GM18909 (cell line): ENCODE measurements at regions not wholly inside any gene's neighbourhood (a gene's known extent, or its start where the extent isn't known, plus 50 kb on each side); places are given as distances from the start of the nearest gene placed in this dataset.

Experiments
- ATAC-seq: cut with Tn5 transposase; IDR thresholded peaks from one replicate; pipeline ENCODE4 v1.9.1; 2021; ENCODE audit warnings: mild to moderate bottlenecking; ENCODE audit not compliant: unreplicated experiment, poor library complexity

- no peak for ATAC-seq
These were observed 104.7 kb upstream of the PAX6 start for GRCh38 chr11:31915867-31916266.

- ATAC-seq = peak; percentile 82
These were observed 102.9 kb upstream of the PAX6 start for GRCh38 chr11:31913985-31914384.

GRCh38 chr11:31912808-31913207 is 101.7 kb upstream of the PAX6 start:
- no peak for ATAC-seq

- no peak for ATAC-seq
These were observed 99.9 kb upstream of the PAX6 start for GRCh38 chr11:31910950-31911576.

- no peak for ATAC-seq
These were observed 92.3 kb upstream of the PAX6 start for GRCh38 chr11:31903225-31904074.

- ATAC-seq = no peak
These were observed 91.6 kb upstream of the PAX6 start for GRCh38 chr11:31902706-31903105.

GRCh38 chr11:31895926-31896325 is 84.8 kb upstream of the PAX6 start:
- no peak for ATAC-seq

GRCh38 chr11:31887180-31887579 is 76.1 kb upstream of the PAX6 start:
- no peak for ATAC-seq

- no peak for ATAC-seq
These were observed 73.0 kb upstream of the PAX6 start for GRCh38 chr11:31884080-31884479.

GRCh38 chr11:31883435-31883834 is 72.3 kb upstream of the PAX6 start:
- no peak for ATAC-seq

- ATAC-seq = no peak
These were observed 71.8 kb upstream of the PAX6 start for GRCh38 chr11:31882951-31883392.

- ATAC-seq = no peak
These were observed 70.7 kb upstream of the PAX6 start for GRCh38 chr11:31881825-31882224.

- ATAC-seq = no peak
These were observed 68.6 kb upstream of the PAX6 start for GRCh38 chr11:31879681-31880080.

GRCh38 chr11:31877863-31878262 is 66.7 kb upstream of the PAX6 start:
- ATAC-seq = no peak

- no peak for ATAC-seq
These were observed 66.0 kb upstream of the PAX6 start for GRCh38 chr11:31877083-31877482.

GRCh38 chr11:31875866-31876560 is 64.9 kb upstream of the PAX6 start:
- no peak for ATAC-seq

- ATAC-seq = no peak
These were observed 63.6 kb upstream of the PAX6 start for GRCh38 chr11:31874631-31875191.

GRCh38 chr11:31873124-31873523 is 62.0 kb upstream of the PAX6 start:
- ATAC-seq = no peak

GRCh38 chr11:31872076-31872443 is 60.9 kb upstream of the PAX6 start:
- ATAC-seq = no peak

- ATAC-seq = no peak
These were observed 60.4 kb upstream of the PAX6 start for GRCh38 chr11:31871310-31872075.
